NOMO-1 treated with dmso at 0.1 percent for 144 hours (cell line): ENCODE measurements at regions not wholly inside any gene's neighbourhood (a gene's known extent, or its start where the extent isn't known, plus 50 kb on each side); places are given as distances from the start of the nearest gene placed in this dataset.

Experiments used
- DNase-seq: peaks from one replicate; lab custom pipeline; 2025; ENCODE audit not compliant: unreplicated experiment; lab: John Stamatoyannopoulos, UW

- no peak for DNase-seq
Observed at GRCh38 chr2:8416849-8417832, 264.7 kb upstream of the ID2 start.

- no peak for DNase-seq
Observed at GRCh38 chr2:8418721-8419120, 263.1 kb upstream of the ID2 start.

GRCh38 chr2:8421658-8422449, 260.0 kb upstream of the ID2 start:
- DNase-seq: peak; percentile 9

DNA sequence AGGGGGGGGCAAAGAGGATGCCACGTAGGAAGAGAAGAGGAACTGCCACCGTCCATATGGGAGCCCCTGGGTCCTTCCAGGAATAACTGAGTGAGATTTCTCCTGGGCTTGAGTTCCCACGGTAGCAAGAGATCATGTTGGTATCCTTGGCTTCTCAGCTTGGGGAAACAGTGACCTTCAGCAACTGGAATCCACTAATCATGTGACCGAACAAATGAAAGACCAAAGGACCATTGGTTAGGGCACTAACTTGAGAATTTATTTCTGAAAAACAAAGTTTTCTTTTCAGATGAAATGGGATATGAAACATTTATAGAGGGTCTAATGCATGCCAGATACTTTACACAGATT, 259.4 kb upstream of the ID2 start:
- DNase-seq: no peak

- DNase-seq: no peak
Observed at GRCh38 chr2:8424997-8425900, 256.6 kb upstream of the ID2 start.

DNA sequence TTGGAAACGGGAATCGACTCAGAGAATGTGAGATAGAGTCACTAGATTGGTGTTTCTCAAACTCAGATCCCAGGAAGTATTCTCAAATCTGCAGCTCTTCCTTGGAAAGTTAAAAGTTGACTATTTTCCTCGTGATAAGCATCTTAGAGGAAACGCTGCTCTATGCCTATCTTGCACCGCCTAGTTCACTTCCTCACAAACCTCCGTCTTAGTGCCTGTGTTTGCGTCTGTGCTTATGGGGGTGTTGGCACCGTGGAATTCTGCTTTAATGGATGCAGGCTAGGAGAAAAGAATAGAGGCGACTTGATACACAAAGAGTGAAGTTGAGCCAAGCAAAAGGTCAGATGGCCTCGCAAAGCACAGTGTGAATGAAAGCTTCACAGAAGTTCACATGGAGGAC, 255.3 kb upstream of the ID2 start:
- no peak for DNase-seq

- DNase-seq: no peak
Observed at GRCh38 chr2:8427211-8427610, 254.6 kb upstream of the ID2 start.

DNA sequence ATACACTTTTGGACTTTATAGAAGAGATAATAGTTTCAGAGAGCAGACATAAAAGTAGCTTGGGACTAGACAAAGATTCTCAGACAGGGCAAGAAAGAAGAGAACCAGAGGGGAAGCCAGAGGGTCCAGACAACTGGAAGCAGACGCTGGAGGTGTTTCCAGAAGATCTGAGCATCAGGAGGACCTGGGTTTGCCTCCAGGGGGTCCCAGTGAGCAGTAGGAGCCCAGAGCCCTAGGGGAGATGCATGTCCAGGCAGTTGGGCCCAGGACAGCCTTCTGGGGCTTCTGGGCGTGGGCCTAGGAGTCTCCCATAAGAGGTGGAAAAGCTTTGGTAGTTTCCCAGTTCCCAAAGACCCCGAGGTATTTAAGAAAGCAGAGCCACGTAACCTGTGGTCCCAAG, 251.2 kb upstream of the ID2 start:
- no peak for DNase-seq

- no peak for DNase-seq
Observed at GRCh38 chr2:8431446-8432125, 250.3 kb upstream of the ID2 start.

DNA sequence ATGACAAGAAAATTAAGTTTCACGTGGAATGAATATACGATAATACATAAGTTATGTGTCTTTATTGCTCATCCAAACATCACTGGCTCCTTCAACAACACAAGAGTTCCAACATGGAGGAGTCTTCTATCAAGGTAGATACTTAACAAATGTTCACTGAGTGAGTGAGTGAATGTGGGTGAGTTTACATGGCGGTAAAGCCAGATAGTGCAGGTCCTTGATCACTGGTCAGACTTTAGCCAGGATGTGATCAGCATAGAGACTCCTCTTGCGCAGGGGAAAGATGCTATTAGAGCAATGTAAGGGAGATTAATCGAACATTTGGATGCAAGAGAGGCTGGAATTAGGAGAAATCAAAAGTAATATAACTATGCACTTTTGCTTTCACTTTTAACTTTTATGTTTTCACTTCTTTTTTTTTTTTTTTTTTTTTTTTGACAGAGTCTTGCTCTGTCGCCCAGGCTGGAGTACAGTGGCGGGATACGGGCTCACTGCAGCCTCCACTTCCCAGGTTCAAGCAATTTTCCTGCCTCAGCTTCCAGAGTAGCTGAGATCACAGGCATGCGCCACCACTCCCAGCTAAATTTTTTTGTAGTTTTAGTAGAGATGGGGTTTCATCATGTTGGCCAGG, 249.0 kb upstream of the ID2 start:
- DNase-seq: no peak

DNA sequence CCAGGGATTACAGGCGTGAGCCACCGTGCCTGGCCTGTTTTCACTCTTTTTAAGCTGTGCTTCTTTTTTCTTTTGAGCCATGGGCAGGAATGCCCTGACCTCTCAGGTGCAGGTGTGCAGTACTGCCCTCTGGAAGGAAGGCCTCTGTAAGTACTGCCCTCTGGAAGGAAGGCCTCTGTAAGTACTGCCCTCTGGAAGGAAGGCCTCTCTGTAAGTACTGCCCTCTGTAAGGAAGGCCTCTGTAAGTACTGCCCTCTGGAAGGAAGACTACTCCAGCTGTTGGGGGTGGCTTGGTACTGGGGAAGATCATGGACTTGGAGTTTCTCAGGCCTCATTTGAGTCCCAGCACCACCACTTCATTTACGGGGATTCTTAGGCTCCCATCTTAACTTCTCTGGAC, 248.5 kb upstream of the ID2 start:
- no peak for DNase-seq

DNA sequence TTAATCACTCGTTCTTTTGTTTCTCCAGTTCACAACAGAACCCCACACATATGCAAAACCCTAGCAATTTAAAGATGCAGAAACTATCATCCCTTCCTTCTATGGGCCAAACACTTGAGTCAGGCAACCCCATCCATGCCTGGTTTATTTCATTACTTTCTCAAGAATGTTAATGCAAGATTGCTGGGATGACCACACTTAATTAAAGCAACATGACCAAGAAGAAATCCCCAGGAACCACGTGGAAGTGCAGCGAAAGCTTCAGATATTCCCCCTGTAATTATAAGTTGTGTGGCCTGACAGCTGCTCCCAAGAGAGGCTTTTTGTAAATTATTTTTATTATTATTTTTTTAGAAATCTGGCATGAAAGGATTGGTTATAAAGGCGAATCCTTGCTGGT, 246.2 kb upstream of the ID2 start:
- no peak for DNase-seq

DNA sequence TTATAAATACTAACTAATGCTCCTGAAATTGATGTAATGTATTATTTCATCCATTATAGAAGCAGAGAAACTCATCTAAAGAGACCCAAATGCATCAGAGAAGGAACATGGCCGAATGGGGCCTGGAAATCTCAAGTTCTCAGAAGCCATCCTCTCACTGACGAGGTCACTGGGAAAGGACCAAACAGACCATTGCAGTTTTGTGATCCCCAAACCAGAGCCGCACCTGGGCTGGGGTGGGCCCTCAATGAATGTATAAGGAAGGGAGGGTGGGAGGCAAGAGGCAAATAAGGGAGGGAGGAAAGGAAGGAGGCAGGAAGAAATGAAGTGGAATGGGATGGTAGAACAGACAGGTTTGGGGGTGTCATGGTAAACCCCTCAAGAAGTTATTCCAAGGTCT, 245.3 kb upstream of the ID2 start:
- DNase-seq: no peak

DNA sequence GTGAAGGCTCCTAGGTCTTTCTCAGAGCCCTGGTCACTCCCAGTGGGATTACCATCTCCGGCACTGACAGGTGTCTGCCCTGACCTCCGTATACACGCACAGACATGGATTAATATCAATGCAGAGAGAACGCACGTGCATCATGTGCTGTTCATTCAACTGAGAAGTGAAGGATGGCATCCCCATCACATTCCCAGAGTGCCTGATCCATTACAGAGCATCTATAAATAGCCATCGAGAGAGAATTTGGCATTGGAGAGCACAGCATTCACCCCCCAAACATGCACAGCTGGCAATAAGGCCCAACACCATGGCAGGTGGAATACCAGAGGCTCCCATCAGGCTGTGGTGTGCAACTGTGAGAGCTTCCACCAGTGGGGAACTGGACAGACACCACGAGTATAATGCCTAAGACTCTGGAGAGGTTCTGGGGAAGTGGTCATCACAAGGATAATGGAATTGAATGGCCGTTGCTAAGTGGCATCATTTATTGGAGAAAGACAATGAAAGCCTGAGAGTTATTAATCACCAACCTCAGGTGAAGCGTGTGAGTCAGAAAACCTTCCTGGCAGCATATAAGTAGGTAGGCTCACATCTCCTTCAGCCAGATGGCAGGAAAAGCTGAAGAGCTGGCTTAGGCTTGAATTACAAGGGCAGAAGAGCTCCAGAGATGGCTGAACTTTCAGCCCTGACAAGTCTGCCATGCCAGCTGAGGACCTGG, 244.5 kb upstream of the ID2 start:
- no peak for DNase-seq

DNA sequence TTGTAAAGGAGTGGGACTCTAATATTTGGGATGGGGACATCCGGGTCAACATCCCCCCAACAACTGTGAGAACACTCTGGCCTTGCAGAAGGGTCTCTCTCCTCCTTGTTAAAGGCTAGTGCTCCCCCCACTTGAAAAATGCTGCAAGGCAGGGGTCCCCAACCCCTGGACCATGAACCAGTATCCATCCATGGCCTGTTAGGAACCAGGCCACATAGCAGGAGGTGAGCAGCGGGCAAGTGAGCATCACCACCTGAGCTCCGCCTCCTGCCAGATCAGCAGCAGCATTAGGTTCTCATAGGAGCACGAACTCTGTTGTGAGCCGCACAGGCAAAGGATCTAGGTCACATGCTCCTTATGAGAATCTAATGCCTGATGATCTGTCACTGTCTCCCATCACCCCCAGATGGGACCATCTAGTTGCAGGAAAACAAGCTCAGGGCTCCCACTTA, 243.9 kb upstream of the ID2 start:
- no peak for DNase-seq

DNA sequence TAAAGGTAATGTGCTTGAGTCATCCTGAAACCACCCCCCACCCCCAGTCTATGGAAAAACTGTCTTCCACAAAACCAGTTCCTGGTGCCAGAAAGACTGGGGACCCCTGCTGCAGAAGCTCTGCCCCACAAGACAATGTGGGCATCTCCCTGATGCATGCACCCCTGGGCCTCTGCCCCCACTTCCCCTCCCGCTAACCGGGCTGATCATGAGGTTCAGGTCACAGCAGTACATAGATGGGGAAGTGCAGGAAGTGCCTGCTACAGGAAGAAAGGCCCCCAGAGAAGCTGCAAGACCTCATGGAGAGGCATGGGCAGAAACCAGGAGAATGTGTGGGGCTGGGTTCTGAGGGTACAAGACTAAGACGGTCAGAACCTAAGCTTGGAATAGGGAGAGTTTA, 243.4 kb upstream of the ID2 start:
- peak; percentile 49 for DNase-seq

GRCh38 chr2:8438996-8439395, 242.9 kb upstream of the ID2 start:
- DNase-seq: no peak

- DNase-seq: no peak
Observed at GRCh38 chr2:8440029-8440778, 241.7 kb upstream of the ID2 start.

GRCh38 chr2:8441371-8441770, 240.5 kb upstream of the ID2 start:
- DNase-seq: no peak
